HG03442 (cell line): ENCODE measurements at regions not wholly inside any gene's neighbourhood (a gene's known extent, or its start where the extent isn't known, plus 50 kb on each side); places are given as distances from the start of the nearest gene placed in this dataset.

Experiments used
- ATAC-seq: cut with Tn5 transposase; IDR thresholded peaks from one replicate; pipeline ENCODE4 v1.9.1; 2021; ENCODE audit warnings: mild to moderate bottlenecking, moderate library complexity; ENCODE audit not compliant: unreplicated experiment

DNA sequence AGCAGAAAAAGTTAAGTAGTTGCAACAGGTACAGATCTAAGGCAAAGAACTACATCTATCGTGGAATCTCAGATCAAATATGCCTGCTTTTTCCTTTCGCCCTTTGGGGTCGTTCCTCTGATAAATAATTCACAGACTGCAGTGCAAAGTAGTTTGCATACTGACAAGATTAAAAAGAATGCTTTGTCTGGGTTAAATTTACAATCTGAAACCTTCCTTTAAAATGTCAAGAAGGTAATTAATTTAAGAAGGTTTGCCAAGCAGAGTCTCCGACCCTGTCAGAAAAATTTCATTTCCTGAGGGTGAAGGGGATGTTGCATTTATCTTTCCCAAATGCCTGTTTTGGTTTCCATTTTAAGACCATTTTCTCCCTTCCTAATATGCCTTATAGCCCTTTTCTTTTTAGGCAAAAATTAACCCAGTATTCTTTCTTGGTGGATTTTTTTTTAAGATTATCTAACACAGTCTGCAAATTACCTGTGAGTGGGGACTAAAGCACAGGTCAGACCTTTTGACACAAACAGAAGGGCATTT is 406.9 kb downstream of the LRIG3 start:
- ATAC-seq = no peak

DNA sequence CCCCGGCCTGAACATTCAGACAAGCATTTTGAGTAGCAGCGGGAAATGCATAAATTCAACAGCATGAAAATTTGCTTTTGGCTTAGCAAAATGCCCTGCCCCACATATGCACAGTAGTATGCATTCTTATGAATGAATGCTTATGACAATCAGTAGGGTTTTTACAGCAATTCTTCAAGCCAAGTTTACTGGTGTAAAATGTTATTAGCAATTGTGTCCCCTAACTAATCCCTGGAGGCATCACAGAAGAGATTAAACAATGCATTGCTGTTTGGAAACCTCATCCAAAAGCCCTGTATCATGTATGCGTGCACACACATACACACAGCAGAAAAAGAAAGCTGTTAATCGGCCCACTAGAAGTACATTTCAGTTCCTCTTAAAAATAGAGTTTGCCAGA is 406.5 kb downstream of the LRIG3 start:
- ATAC-seq = no peak

DNA sequence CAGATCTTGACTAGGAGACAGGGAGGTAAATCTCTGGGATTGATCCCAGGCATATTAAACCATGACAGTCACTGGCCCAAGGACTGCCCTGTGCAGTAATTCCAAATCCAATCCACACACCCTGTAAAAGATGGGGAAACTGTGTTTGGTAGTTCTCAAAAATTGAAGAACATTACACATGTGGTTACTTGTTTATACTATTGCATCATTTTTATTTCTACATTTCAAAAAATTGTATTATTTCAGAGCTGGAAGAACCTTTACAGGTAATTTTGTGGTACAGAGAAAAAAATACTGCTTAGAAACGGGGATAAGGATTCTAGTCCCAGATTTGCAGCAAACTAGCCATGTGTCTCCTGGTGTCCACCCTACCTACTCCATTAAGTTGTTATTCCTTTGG is 400.5 kb downstream of the LRIG3 start:
- ATAC-seq = no peak

GRCh38 chr12:58521152-58521551 is 399.2 kb downstream of the LRIG3 start:
- ATAC-seq = no peak

- ATAC-seq = no peak
Observed at GRCh38 chr12:58521796-58522195, 398.5 kb downstream of the LRIG3 start.

DNA sequence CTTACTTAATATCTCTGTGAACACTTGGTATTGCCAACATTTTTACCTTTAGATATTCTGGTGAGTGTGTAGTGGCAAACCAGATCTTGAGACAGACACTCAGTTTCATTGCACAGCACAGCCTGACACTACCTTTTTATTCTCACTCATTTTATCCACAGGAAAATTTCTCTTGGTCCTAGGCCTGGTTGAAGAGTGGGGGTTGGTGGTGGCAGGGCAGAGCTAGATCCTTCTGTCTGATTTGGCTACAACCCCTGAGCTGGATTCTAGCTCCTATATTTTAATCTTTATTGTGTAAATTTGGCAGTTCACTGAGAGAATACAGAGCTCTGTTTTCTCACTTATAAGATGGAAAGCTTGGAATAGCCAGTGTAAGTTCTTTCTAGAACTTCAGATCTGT is 396.9 kb downstream of the LRIG3 start:
- ATAC-seq = no peak

GRCh38 chr12:58528271-58528670 is 392.0 kb downstream of the LRIG3 start:
- no peak for ATAC-seq

DNA sequence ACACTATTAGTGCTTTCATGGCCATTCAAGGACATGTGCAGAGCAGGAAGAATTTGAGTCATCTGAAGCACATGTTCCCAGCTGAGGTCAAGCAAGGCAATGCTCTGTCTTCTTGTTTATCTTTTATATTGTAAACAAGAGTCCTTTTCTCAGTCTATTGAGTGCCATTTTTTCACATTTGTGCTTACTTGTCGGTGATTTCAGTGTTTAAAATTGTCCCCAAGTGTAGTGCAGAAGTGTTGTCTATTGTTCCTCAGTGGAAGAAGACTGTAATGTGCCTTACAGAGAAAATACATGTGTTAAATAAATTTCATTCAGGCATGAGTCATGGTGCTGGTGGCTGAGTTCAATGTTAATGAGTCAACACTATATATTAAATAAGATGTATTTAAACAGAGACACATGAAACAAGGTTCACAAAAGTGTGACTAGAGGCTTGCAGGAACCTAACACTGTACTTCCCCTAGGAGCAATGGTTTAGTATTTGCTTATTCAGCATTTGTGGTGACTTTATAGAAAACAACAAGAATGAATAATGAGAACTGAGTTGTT is 391.1 kb downstream of the LRIG3 start:
- no peak for ATAC-seq

- no peak for ATAC-seq
Observed at GRCh38 chr12:58529897-58530741, 390.2 kb downstream of the LRIG3 start.

DNA sequence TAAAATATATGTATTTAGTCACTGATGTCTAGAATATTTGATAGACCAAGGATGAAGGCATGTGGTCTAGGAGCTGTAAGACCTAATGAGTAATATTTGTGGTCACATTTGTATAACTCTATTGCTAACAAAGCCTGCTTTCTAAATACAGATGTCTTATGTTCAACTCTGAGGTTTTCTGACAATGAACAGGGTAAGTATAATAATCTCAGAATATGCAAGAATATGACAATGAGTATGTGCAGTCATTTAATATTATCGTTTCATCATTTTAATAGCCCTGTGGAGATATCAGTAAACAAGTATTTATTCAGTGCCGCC is 389.6 kb downstream of the LRIG3 start:
- ATAC-seq = no peak

GRCh38 chr12:58532855-58533608 is 387.3 kb downstream of the LRIG3 start:
- no peak for ATAC-seq

DNA sequence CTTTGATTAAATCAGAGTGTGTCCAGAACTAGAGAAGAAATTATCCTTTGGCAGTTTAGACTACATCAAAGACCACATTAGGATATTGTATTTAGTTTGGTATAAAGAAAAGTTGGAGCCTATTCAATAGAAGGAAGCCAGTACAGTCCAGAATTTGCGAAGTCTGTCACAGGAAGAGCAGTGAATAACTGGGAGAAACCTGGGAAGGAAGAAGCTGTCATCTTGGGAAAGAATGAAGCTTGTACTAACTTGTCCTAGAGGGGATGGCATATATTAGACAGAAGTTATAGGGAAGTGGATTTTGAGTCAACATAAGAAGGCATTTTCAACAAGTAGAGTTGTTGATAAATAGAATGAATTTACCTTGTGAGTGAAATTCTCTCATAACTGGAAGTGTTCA is 386.7 kb downstream of the LRIG3 start:
- ATAC-seq = no peak

DNA sequence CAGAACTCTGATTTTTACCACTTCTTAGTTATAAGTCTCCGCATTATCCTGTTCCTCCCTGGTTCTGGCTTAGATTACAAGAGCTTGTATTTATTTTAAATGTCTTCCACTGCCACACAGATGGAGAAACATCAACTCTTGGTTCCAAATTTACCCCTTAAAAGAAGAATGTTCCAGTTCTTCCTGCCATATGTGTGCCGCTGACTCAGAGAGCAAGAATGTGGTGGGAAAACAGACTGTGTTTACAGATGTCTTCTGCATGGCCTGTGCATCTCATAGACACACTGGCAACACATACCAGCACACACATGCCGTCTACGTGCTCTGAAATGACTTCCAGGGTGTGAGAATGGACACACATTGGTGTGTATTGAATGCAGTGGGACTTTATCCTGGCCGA is 383.0 kb downstream of the LRIG3 start:
- no peak for ATAC-seq

DNA sequence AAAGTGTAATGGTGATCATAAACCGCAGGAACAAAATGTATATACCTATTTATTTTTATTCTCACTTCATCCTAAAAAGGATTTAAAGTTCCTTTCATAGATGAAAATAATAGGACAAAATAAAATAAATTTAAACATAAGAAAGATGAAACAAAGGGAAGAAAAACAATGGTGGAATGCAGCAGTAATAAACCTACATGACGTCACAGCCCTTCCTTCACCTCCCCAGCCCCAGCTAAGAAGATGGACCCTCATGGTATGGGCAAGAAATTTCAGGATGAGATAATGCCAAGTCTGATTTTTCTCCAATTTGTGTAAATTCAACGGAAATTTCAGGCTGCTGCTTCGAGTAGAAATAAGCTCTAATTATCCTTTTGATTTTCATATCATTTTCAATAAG is 381.0 kb downstream of the LRIG3 start:
- ATAC-seq = no peak

DNA sequence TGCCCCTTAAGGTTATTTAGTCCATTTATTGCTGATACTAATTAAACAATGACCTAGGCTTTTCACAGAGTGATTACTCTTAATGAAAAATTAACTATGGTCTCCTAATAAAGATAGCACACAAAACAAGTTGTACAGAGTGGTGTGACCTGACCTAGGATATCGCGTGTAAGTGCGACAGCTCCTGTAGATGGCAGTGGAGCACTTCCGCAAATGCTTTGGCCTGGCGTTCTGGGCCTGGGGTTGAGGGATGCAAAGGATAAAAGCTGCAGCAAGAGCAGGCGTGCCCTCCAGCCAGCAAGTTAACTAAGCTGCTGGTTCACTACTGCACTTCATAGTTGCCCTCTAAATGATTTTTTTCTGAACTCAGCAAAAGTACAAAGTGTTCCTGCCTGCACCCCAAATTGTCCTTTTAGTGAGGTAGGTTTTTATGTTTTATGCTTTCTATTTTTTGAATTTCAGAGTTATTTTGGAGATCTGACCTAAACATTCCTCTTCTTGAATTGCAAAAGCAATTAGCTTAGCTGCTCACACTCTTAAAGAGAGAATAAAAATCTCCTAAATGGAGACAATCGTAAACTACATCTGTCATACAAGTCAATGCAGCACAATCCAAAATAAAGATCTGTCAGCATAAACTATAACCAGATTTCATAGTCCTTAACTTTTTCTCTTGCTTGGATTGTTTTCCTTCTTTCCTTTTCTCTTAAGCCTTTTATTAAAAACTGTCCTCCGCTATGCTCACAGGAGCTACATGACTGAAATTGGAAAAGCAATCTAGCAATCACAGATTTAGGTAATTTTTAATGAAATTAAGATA is 379.6 kb downstream of the LRIG3 start:
- ATAC-seq = no peak

DNA sequence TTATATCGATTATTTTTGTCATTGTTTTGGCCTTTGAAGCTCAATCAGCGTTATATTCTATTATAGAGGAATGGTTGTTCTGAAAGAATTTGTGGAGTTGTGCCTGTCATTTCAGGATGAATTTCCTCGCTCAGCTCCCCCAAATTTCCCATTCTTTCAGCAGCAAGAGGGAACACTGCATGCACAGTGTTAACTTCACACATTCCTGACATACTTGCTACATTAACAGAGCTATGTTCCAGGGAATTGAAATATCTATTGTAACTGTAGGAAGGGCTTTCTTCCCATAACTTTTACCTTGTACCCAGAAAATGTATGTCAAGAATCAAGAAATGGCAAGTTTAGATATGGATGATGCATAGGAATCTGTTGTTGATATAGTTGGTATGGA is 379.0 kb downstream of the LRIG3 start:
- ATAC-seq = no peak

- ATAC-seq = no peak
Observed at GRCh38 chr12:58544281-58544680, 376.0 kb downstream of the LRIG3 start.

DNA sequence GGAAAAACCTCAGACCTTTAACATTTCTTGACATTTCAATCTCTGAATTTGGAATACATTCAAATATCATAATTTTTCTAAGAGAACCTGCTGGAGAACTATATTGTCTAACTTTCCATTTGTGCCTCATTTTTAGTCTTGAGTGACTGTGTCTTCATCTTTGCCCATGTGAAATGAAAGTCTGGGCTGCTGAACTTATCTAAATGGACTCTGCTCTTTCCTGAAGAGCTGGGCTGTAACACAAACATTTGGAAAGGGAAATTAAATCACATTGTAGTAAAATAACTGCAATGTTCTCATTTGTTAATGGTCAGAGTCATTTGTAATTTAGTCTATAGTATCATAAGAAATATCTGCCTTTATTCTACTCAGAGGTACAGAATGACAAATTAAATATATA is 373.1 kb downstream of the LRIG3 start:
- ATAC-seq = no peak

GRCh38 chr12:58548801-58549200 is 371.5 kb downstream of the LRIG3 start:
- no peak for ATAC-seq

- ATAC-seq = no peak
Observed at GRCh38 chr12:58554522-58555157, 365.7 kb downstream of the LRIG3 start.

GRCh38 chr12:58557171-58557570 is 363.1 kb downstream of the LRIG3 start:
- ATAC-seq = no peak
